Heart right ventricle (tissue), 16 donors: ENCODE measurements at regions not wholly inside any gene's neighbourhood (a gene's known extent, or its start where the extent isn't known, plus 50 kb on each side); places are given as distances from the start of the nearest gene placed in this dataset.

ENCODE experiments used
- ATAC-seq, 8 donors: fragments of 200-7000 bp; cut with Tn5 transposase; one replicate each; pipeline ENCODE4 v1.9.1; 2020; ENCODE audit warnings: mild to moderate bottlenecking in 8 of 8, moderate library complexity in 8 of 8, moderate number of reproducible peaks in 1 of 8
- DNase-seq, 2 donors: peaks; one replicate each; pipeline ENCODE4 v3.0.0-alpha.2; 2020
- H3K27ac ChIP-seq, 10 donors: fragments of 200-600 bp; sonication (generic) in 2 of 10; one replicate each; pipeline versions ENCODE4 v1.5.0 to v1.8.0; 2020 to 2022; ENCODE audit warnings: mild to moderate bottlenecking in 3 of 10
- H3K27me3 ChIP-seq, 7 donors: fragments of 200-600 bp; one replicate each; pipeline ENCODE4 v1.8.0; 2021 to 2022; ENCODE audit warnings: mild to moderate bottlenecking in 2 of 7
- H3K36me3 ChIP-seq, 9 donors: fragments of 200-600 bp; sonication (generic) in 1 of 9; one replicate each; pipeline versions ENCODE4 v1.5.0 to v1.8.0; 2020 to 2022; ENCODE audit warnings: mild to moderate bottlenecking in 2 of 9
- H3K4me1 ChIP-seq, 9 donors: fragments of 200-600 bp; sonication (generic) in 1 of 9; one replicate each; pipeline versions ENCODE4 v1.5.0 to v1.8.0; 2020 to 2022; ENCODE audit warnings: mild to moderate bottlenecking in 4 of 9
- H3K4me3 ChIP-seq, 10 donors: fragments of 200-600 bp; sonication (generic) in 2 of 10; one replicate each; pipeline versions ENCODE4 v1.5.0 to v1.8.0; 2020 to 2022; ENCODE audit warnings: mild to moderate bottlenecking in 7 of 10, moderate library complexity in 2 of 10
- H3K9me3 ChIP-seq, 11 donors: fragments of 200-600 bp in 10 of 11; sonication (generic) in 2 of 11; one replicate each; pipeline versions ENCODE4 v1.5.0 to v1.8.0; 2013 to 2022; ENCODE audit warnings: mild to moderate bottlenecking in 2 of 11, control low read depth in 1 of 11, moderate library complexity in 1 of 11
- WGBS, 2 donors: extraction: QIAGEN DNeasy Blood & Tissue Kit; methylation state at CpG; one replicate each; pipeline ENCODE4 v1.1.7; 2013; ENCODE audit warnings: inconsistent platforms in 1 of 2; 5-methylcytosine and 5-hydroxymethylcytosine counted together
- intact Hi-C, 10 donors: fragments of 100-400 bp; cut with DNase I; formaldehyde crosslinking; loops; one replicate each; pipeline versions ENCODE4 v1.11.1 to v1.14.2; 2022
- TF ChIP-seq, protein P1 (sequence below), 9 donors: fragments of 200-600 bp; sonication (generic) in 2 of 9; IDR thresholded peaks; one replicate each; pipeline versions ENCODE4 v1.5.0 to v1.8.0; 2021 to 2022; ENCODE audit warnings: antibody characterized with exemption in 9 of 9, mild to moderate bottlenecking in 5 of 9, moderate library complexity in 1 of 9
- donor health status: Arrhythmogenic right ventricular cardiomyopathy.
- donor health status: ischemic (EF 13 %, LVEDD 7.1; RV severe dilation, severe dysfunction).
- donor health status: healthy with polysubstance abuse.
- donor health status: DM: no; HTN: yes; CAD: no.
- donor health status: DM: no; HTN: no; CAD: no.
- donor health status: ischemic (EF 25% LVEDD 6.9; RV normal size, moderate dysfunction).
- donor health status: ischemic (EF 25% LVEDD 5.7; RV mildly dilated, moderate dysfunction).
- donor health status: healthy.
- donor health status: DM: yes; HTN: yes; CAD: no.
- donor health status: Ischemic cardiomyopathy.
- donor health status: ischemic (EF 35%, LVEDD 5.7; RV mildly dilated, moderate dysfunction).
- donor health status: nonischemic (EF 11% LVEDD 7.7; RV severe dilation, severe dysfunction).
- donor health status: DM: yes; HTN: yes; CAD: no.
- donor health status: PGD.
- donor health status: ischemic (EF 29% LVEDD 5.4; RV normal size, mild dysfunction).
- donor health status: nonischemic (EF 23%, LVEDD 6.1; RV moderate dilation, normal function).

DNA sequence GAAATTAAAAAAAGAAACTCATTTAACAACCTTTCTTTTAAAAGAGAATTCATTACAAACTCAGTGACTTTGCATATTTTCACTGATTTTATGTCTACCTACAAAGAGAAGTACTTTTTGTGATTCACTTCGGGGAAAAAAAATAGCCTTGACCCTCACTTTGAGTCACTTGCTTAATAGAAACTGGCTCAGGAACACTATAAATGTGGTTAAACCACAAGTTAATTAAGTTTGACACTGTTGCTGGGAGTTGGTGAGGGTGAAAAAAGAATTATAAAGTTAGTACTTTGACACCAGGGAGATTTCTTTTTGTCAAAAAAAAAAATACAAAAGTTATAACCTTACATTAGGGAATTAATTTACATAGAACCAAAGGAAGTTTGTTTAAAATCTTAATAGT lies 810.9 kb downstream of the NR2F2 start:
- intact Hi-C loops: no loop called here
- WGBS, 2 donors: 88% methylated on average over 1 of the region's 1 CpG
- no peak overlapping the region for H3K27ac ChIP-seq
- no peaks in the 10 kb centered on the region for H3K4me1 ChIP-seq
- DNase-seq (no peak), ATAC-seq (no peak)
- peaks cover 0 to 6% (median 0%) of the 10 kb centered on the region in 7 donors for H3K27me3 ChIP-seq
- no peak overlapping the region for H3K4me3 ChIP-seq
- H3K9me3 ChIP-seq: peaks cover 0 to 6% (median 0%) of the 10 kb centered on the region in 11 donors
- H3K36me3 ChIP-seq: no peaks in the 10 kb centered on the region
- TF ChIP-seq, protein P1, sequence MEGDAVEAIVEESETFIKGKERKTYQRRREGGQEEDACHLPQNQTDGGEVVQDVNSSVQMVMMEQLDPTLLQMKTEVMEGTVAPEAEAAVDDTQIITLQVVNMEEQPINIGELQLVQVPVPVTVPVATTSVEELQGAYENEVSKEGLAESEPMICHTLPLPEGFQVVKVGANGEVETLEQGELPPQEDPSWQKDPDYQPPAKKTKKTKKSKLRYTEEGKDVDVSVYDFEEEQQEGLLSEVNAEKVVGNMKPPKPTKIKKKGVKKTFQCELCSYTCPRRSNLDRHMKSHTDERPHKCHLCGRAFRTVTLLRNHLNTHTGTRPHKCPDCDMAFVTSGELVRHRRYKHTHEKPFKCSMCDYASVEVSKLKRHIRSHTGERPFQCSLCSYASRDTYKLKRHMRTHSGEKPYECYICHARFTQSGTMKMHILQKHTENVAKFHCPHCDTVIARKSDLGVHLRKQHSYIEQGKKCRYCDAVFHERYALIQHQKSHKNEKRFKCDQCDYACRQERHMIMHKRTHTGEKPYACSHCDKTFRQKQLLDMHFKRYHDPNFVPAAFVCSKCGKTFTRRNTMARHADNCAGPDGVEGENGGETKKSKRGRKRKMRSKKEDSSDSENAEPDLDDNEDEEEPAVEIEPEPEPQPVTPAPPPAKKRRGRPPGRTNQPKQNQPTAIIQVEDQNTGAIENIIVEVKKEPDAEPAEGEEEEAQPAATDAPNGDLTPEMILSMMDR (IDR thresholded peaks at IDR 0.05): no peak

DNA sequence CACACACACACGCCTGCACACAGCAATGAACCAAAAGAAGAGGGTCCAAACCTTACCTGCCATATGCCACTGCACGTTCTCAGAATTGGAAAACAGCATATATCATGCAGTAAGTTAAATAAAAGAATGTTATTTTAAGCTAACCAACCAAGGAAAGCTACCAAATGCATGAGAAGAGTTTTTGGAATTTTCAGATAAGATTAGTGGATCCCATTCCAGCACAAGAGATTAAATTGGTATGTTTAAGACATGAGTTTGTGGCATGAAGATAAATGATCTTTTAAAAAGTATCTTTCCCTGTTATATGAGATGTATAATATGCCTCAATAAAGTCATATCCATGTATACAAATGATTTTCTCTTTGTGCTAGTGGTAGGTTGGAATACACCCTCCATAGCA lies 811.4 kb downstream of the NR2F2 start:
- H3K27me3 ChIP-seq: peaks cover 0 to 6% (median 0%) of the 10 kb centered on the region in 7 donors
- H3K9me3 ChIP-seq: peaks cover 0 to 6% (median 0%) of the 10 kb centered on the region in 11 donors
- no peaks in the 10 kb centered on the region for H3K4me1 ChIP-seq
- WGBS, 2 donors: 46 to 47% methylated on average over 2 of the region's 2 CpGs
- H3K4me3 ChIP-seq: no peak overlapping the region
- H3K36me3 ChIP-seq: no peaks in the 10 kb centered on the region
- no peak for DNase-seq
- ATAC-seq: no peak
- intact Hi-C loops: no loop called here
- TF ChIP-seq, protein P1 (IDR thresholded peaks at IDR 0.05): no peak
- no peak overlapping the region for H3K27ac ChIP-seq

DNA sequence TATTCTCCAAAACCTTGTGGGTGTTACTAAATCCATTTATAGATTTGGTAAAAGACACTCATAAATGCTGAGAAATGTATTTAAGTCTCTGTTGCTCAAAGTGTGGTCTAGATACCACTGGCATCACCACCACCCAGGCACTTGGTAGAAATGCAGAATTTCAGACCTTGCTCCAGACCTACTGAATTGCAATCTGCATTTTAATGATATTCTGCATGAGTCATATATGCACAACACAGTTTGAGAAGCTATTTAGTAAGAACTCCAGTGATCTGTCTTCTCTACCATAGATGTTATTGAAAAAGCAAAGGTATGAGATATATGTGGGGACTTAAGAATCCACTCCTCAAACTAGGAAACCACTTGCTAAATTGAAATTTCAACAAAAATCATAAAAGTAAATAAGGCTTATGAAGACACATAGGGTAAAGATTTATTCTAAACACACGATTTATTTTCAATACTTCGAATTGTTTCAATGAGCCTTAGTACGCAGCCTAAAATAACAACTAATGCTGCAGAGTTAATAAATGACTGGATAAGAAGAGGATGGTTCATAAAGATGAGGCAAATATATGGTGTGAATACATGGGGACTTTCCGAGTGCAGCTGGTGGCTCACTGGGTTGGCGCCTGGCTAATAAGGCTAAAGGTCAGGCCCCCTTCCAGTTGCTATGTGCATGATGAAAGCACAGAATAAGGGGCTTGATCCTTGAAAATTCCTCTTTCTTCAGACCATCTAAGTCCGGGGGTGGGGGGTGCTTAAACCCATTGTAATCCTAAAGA lies 813.3 kb downstream of the NR2F2 start:
- ATAC-seq (no peak), DNase-seq (no peak)
- TF ChIP-seq, protein P1 (IDR thresholded peaks at IDR 0.05): no peak
- intact Hi-C loops: no loop called here
- Histone ChIP-seq H3K27me3 (peaks cover 0 to 6% (median 0%) of the 10 kb centered on the region in 7 donors), H3K36me3 (no peaks in the 10 kb centered on the region), H3K4me3 (no peak overlapping the region), H3K4me1 (no peaks in the 10 kb centered on the region), H3K9me3 (peaks cover 0 to 6% (median 0%) of the 10 kb centered on the region in 11 donors), H3K27ac (no peak overlapping the region)
- 90 to 91% methylated on average over 6 of the region's 6 CpGs for WGBS, 2 donors

DNA sequence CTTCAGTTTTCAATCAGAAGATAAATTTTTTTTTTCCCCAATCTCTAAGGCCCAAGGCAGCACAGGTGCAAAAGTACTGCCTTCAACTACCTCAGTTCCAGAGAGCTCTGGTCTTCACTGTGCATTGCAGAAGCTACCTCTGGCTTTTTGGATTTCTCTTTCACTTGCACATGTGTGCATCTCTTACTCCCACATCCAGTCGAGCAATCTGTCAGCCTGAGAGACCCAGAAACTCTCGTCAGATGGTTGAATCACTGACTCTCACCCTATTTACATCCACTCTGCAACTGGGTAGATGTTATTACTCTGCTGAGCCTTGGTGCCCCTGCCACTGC lies 813.8 kb downstream of the NR2F2 start:
- 70 to 73% methylated on average over 2 of the region's 2 CpGs for WGBS, 2 donors
- DNase-seq: no peak
- Histone ChIP-seq H3K36me3 (no peaks in the 10 kb centered on the region), H3K4me1 (no peaks in the 10 kb centered on the region), H3K9me3 (peaks cover 0 to 6% (median 0%) of the 10 kb centered on the region in 11 donors), H3K27me3 (peaks cover 0 to 6% (median 0%) of the 10 kb centered on the region in 7 donors), H3K27ac (no peak overlapping the region), H3K4me3 (no peak overlapping the region)
- TF ChIP-seq, protein P1 (IDR thresholded peaks at IDR 0.05): no peak
- ATAC-seq: no peak
- intact Hi-C loops: no loop called here
